ENCODE measurements at regions not wholly inside any gene's neighbourhood (a gene's known extent, or its start where the extent isn't known, plus 50 kb on each side); places are given as distances from the start of the nearest gene placed in this dataset.

- no peak for DNase-seq
Measured at GRCh38 chr5:5826911-5827310, 404.4 kb downstream of the ICE1 start.

- DNase-seq = no peak
Measured at GRCh38 chr5:5822729-5823257, 400.3 kb downstream of the ICE1 start.

DNA sequence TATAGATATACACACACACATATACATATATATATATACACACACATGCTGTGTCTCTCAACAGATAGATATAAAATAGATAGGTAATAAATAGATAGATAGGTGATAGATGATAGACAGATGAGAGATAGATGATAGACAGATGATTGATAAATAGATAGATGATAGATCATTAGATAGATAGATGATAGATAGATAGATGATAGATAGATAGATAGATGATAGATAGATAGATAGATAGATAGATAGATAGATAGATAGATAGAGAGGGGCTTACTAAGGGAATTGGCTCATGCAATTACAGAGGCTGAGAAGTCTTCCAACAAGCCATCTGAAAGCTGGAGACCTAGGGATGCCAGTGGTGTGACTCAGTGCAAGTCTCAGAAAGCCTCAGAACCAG is 394.5 kb downstream of the ICE1 start:
- DNase-seq = no peak

GRCh38 chr5:5813441-5813840 is 391.0 kb downstream of the ICE1 start:
- DNase-seq = no peak

- no peak for DNase-seq
Measured at GRCh38 chr5:5810461-5810860, 388.0 kb downstream of the ICE1 start.

DNA sequence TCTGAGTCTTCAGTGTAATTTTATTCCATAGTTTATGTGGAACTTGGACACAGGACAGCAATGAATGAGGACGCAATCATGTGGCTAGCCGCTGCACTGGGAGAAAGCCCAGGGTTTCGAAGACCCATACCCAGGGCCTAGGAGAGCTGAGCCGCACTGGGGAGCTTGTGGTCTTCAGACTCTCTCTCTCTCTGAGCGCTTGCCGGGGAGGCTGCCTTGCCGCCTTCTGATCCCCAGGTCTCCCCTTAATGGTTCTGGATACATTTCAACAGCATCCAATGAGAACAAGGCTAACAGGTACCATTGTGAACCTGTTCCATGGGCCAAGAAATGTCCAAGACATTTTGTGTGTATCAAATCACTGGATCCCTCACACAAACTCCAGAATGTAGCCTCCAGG is 383.4 kb downstream of the ICE1 start:
- no peak for DNase-seq

GRCh38 chr5:5804478-5805233 is 382.2 kb downstream of the ICE1 start:
- no peak for DNase-seq

- no peak for DNase-seq
Measured at GRCh38 chr5:5800801-5801761, 378.6 kb downstream of the ICE1 start.

DNA sequence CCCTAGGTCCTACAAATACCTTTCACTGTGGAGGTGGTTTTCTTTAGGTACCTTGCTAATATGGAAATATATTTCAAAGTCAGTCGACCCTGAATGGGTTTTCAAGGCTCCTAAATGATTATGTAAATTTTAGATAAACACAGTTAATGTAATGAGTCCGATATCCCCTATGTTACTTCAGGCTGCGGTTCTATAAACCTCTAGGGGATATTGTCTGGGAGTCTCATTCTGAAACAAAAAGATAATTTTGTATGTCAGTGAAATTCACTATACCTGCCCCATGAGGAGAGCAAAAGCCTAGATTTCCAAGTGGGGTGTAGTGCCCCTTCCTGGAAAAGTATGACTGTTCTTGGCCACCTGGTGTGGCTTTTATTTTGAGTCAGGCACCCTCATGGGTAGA is 377.3 kb downstream of the ICE1 start:
- DNase-seq = no peak

GRCh38 chr5:5799229-5799628 is 376.8 kb downstream of the ICE1 start:
- no peak for DNase-seq

DNA sequence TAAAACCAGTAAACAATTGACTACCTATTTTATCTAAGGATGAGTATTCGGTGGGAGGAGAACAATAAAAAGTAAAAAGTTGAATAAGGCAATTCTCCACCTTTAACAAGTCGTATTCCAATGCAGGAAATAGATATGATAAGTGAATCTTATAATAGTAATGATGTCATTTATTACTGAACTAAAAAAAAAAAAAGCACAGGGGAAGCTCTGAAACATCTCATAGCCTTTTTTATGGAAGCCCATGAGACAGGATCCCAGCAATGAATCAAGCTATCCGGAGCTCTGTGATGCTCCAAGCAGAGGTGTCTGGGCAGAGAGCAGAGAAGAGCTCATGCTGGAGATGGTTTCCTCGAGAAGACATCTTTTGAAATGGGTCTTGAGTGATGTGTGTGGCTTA is 376.0 kb downstream of the ICE1 start:
- DNase-seq = no peak

DNA sequence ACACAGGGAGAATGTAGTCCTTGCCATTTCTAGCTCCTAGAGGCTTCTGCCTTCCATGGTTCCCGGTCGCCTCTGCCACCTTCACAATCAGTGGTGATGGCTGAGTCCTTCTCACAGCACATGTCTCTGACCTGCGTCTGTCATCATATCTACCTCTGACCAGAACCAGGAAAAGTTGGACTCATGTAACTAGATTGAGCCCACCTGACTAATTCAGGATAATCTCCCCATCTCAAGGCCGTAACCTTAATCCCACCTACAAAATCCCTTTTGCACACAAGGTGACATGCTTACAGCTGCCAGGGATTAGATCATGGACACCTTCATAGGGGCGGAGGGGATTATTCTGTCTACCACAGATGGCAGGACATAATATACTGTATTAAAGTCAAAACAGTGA is 375.6 kb downstream of the ICE1 start:
- no peak for DNase-seq

DNA sequence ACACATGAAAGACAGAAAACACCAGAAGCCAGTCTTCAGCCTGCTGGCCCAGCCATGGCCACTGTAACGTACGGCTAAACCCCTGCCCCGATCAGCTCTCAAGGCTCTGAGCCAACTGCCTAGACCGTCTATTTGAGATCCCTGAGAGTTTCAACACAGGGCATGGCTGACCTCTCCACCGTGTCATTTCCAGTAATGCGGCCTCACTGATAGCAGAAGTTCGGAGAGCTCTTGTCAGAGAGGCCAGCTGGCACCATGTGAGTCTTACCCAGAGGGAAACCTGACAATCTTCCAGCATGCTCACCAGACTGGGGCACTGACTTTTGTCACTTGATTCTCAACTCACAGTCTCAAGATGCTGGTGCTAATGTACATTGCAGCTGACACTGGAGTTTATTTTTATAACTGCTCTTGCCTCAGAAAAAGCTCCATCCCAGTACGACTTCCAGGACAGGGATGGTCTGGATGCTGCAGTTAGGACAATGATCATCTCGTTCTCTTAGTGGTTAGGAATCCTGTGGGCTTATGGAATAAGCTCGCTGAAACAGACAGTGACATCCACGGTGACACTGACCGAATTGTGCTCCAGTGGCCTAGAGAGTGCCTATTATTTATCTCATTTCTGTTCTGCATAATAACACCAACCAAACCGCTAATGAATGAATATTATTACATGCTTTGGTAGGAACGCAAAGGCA is 372.7 kb downstream of the ICE1 start:
- no peak for DNase-seq

- DNase-seq = no peak
Measured at GRCh38 chr5:5794118-5794560, 371.7 kb downstream of the ICE1 start.

GRCh38 chr5:5793242-5794117 is 371.0 kb downstream of the ICE1 start:
- DNase-seq = no peak

GRCh38 chr5:5792106-5792505 is 369.6 kb downstream of the ICE1 start:
- no peak for DNase-seq

- DNase-seq = peak; percentile 53
Measured at GRCh38 chr5:5788793-5789192, 366.3 kb downstream of the ICE1 start.

- peak; percentile 37 for DNase-seq
Measured at GRCh38 chr5:5787373-5787772, 364.9 kb downstream of the ICE1 start.

DNA sequence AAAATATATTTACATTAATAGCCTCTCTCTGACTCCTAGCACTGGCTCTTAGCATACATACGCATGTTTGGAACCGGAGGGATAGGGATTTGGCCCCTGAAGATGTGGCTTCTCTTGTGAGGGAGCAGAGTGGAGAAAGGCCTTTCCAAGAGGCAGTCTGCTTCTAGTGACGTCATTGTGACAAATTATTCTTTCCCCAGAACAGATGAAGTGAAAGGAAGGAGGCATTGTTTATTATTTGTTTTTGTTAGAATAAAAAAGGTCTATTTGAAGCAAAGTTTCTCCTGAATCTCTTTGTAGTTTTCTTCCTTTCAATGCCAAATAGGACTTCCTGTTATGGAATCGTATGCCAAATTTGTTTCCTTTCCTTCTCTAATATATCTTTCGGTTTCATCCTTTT is 361.6 kb downstream of the ICE1 start:
- no peak for DNase-seq

DNA sequence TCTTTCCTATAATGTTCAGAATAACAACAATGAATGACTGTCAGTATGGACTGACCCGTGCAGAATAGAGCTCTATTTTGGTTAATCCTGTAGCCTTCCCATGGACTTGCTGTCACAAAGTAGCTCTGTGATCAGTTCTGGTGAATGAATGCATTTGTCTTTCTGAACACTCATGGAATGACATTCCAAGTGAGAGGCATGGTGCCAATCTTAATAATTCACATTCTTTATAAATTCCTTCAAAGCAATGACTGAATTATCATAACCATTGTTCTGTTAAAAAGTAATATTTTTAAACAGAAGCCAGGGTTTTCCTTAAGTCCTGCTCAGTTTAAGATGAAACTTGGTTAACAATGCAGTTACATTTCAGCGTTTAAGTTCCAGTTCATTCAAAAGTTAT is 360.5 kb downstream of the ICE1 start:
- DNase-seq = no peak

- no peak for DNase-seq
Measured at GRCh38 chr5:5782402-5782801, 359.9 kb downstream of the ICE1 start.

DNA sequence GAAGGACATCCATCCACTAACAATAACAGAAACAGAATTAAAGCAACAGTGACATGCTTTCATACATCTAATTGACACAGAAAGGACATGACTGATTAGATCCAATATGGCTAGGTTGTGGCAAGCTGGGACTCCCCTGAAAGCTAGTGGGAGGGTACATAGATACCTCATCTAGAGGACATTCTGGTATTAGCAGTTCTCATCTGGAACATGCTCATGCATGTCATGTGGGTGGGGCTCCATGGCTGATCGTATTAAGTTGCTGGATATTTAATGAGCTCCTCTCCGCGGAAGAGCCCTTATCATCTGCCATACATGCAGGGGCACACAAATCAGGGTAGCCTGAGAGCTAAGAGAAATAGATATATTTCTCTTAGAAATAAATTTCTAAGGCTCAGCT is 358.9 kb downstream of the ICE1 start:
- DNase-seq = no peak

Measured in MV-4-11 (cell line).